Endodermal cell (in vitro differentiated cells): ENCODE measurements at regions not wholly inside any gene's neighbourhood (a gene's known extent, or its start where the extent isn't known, plus 50 kb on each side); places are given as distances from the start of the nearest gene placed in this dataset.
"Not testable (repeated sequence)": the region's sequence is repeated elsewhere in the genome, so short reads cannot be mapped to it uniquely, and the experiment has no call there.

Experiments
- DNase-seq: peaks from one replicate; pipeline ENCODE4 v3.0.0-alpha.2; 2017
- H3K27ac ChIP-seq: 2 replicates; pipeline ENCODE4 v1.5.1; 2013; ENCODE audit warnings: mild to moderate bottlenecking, low read depth, low read length, moderate library complexity
- H3K27me3 ChIP-seq: 2 replicates; pipeline ENCODE4 v1.6.1; 2013; ENCODE audit warnings: mild to moderate bottlenecking, low read length, moderate library complexity; ENCODE audit not compliant: insufficient read depth, control insufficient read depth, poor library complexity, severe bottlenecking
- H3K36me3 ChIP-seq: 2 replicates; pipeline ENCODE4 v1.7.0; 2013; ENCODE audit warnings: mild to moderate bottlenecking, low read length, moderate library complexity; ENCODE audit not compliant: control insufficient read depth, insufficient read depth
- H3K4me1 ChIP-seq: one replicate; pipeline ENCODE4 v1.7.0; 2013; ENCODE audit warnings: low read length; ENCODE audit not compliant: control insufficient read depth, insufficient read depth
- H3K4me3 ChIP-seq: 2 replicates; pipeline ENCODE4 v1.5.1; 2013; ENCODE audit warnings: mild to moderate bottlenecking, low read length, moderate library complexity
- H3K9ac ChIP-seq: 2 replicates; pipeline ENCODE4 v1.6.1; 2013; ENCODE audit warnings: mild to moderate bottlenecking, low read length, moderate library complexity; ENCODE audit not compliant: poor library complexity, severe bottlenecking; ENCODE audit errors: extremely low read depth
- H3K9me3 ChIP-seq: 2 replicates; pipeline ENCODE4 v1.6.1; 2013; ENCODE audit warnings: mild to moderate bottlenecking, low read length, moderate library complexity; ENCODE audit not compliant: control insufficient read depth
- H3K27ac Mint-ChIP-seq: 2 replicates; pipeline ENCODE4 v1.8.0; 2020; ENCODE audit warnings: mixed read lengths
- H3K27me3 Mint-ChIP-seq: 2 replicates; pipeline ENCODE4 v1.8.0; 2021; ENCODE audit warnings: mild to moderate bottlenecking, mixed read lengths; ENCODE audit not compliant: insufficient read depth
- H3K36me3 Mint-ChIP-seq: 2 replicates; pipeline ENCODE4 v1.8.0; 2020; ENCODE audit warnings: low read depth, mixed read lengths
- H3K4me1 Mint-ChIP-seq: 2 replicates; pipeline ENCODE4 v1.8.0; 2020; ENCODE audit warnings: mixed read lengths
- H3K4me3 Mint-ChIP-seq: 2 replicates; pipeline ENCODE4 v1.8.0; 2020; ENCODE audit warnings: mild to moderate bottlenecking, moderate library complexity, mixed read lengths
- H3K9me3 Mint-ChIP-seq: 2 replicates; pipeline ENCODE4 v1.8.0; 2020; ENCODE audit warnings: mild to moderate bottlenecking, mixed read lengths
- WGBS, 2 experiments: methylation state at CpG; one replicate each; pipeline versions ENCODE4 v1.1.5 to v1.1.7; 2013; ENCODE audit warnings: missing lambda C conversion rate in 2 of 2, mixed read lengths in 1 of 2; ENCODE audit not compliant: insufficient coverage in 1 of 2, insufficient read length in 1 of 2; 5-methylcytosine and 5-hydroxymethylcytosine counted together
- TF ChIP-seq, protein P1 (sequence below): fragments of 200-600 bp; sonication (generic); conservative IDR thresholded peaks from 2 replicates; pipeline ENCODE4 v1.5.0; 2021; ENCODE audit warnings: antibody characterized with exemption, mild to moderate bottlenecking

DNA sequence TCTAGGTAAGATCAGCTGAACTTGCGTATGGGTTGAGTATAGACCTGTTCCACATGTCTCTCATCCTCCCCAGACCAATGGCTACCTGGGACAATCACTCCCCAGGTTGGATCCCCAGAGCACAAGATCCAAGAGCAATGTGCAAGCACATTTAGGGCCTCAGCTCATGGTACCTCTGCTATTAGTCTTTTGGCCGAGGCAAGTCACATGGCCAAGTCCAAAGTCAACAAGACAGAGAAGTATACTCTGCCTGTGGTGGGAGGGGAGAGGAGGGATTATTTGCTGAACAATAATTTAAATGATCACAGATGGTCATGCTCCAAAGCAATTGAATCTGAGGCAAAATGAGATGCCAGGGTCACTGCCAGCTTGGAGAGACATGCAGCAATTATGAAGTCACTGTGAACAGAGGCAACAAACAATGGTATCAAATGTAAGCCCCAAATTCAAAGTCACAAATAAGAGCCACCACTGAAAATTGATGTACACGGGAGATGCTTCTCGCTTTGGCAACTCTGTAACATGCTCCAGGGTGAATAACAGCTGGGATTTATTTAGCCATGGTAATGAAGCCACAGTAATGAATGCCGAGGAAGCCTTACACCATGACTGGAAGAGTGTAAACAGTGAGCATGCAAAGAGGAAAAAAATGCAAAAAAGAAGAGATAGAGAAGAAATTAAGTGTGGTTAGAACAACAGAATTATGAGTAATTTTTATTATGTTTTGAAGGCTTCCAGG lies 149.1 kb downstream of the ZNF281 start:
- Mint-ChIP-seq H3K27ac (no peak overlapping the region), H3K9me3 (no peaks in the 10 kb centered on the region), H3K27me3 (no peaks in the 10 kb centered on the region), H3K4me3 (no peak overlapping the region), H3K4me1 (peaks cover 3% of the 10 kb centered on the region), H3K36me3 (no peaks in the 10 kb centered on the region)
- no peak for DNase-seq
- no peaks in the 10 kb centered on the region for H3K4me1 ChIP-seq
- H3K36me3 ChIP-seq, result no peaks in the 10 kb centered on the region
- H3K4me3 ChIP-seq, result no peak overlapping the region
- WGBS, 2 experiments, result 94 to 97% methylated on average over 5 of the region's 5 CpGs
- H3K9me3 ChIP-seq, result no peaks in the 10 kb centered on the region
- no peak overlapping the region for H3K27ac ChIP-seq
- H3K27me3 ChIP-seq, result no peaks in the 10 kb centered on the region
- TF ChIP-seq, protein P1, sequence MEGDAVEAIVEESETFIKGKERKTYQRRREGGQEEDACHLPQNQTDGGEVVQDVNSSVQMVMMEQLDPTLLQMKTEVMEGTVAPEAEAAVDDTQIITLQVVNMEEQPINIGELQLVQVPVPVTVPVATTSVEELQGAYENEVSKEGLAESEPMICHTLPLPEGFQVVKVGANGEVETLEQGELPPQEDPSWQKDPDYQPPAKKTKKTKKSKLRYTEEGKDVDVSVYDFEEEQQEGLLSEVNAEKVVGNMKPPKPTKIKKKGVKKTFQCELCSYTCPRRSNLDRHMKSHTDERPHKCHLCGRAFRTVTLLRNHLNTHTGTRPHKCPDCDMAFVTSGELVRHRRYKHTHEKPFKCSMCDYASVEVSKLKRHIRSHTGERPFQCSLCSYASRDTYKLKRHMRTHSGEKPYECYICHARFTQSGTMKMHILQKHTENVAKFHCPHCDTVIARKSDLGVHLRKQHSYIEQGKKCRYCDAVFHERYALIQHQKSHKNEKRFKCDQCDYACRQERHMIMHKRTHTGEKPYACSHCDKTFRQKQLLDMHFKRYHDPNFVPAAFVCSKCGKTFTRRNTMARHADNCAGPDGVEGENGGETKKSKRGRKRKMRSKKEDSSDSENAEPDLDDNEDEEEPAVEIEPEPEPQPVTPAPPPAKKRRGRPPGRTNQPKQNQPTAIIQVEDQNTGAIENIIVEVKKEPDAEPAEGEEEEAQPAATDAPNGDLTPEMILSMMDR, result no peak
- no peak overlapping the region for H3K9ac ChIP-seq

DNA sequence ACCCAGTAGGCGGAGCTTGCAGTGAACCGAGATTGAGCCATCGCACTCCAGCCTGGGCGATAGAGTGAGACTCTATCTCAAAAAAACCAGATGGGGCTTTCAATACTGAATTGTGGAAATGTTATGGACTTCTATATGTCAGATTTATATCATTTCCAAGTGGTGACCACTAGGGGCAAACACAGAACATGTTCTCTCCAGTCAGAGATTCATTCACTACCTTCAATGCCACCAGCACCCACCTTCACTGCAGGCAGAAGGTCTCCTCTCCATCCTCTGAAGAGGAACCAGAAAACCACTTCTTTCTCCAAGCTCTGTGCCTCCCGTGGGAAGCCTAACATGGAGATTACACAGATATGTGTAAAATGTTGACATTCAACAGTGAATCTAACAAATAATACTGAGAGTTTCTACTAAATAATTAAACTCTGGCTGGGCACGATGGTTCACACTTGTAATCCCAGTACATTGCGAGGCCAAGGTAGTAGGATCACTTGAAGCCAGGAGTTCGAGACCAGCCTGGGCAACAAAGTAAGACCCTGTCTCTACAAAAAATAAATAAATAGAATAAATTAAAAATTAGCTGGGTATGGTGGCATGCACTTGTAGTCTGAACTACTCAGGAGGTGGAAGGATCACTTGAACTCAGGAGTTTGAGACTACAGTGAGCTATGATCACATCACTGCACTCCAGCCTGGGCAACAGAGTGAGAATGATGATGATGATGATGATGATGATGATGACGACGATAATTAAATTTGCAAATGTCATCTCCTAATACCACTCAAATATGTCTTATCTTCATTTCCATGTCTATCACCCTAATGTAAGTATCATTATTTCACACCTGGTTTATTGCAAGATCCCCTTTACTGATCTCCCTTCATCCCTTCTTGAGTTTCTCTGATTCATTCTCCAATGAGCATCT lies 151.1 kb downstream of the ZNF281 start:
- Mint-ChIP-seq H3K27me3 (peaks cover 2% of the 10 kb centered on the region), H3K4me1 (peaks cover 3% of the 10 kb centered on the region), H3K27ac (no peak overlapping the region), H3K36me3 (no peaks in the 10 kb centered on the region), H3K9me3 (no peaks in the 10 kb centered on the region), H3K4me3 (no peak overlapping the region)
- Histone ChIP-seq H3K27me3 (no peaks in the 10 kb centered on the region), H3K9me3 (no peaks in the 10 kb centered on the region), H3K36me3 (no peaks in the 10 kb centered on the region), H3K9ac (no peak overlapping the region), H3K4me1 (no peaks in the 10 kb centered on the region), H3K27ac (no peak overlapping the region), H3K4me3 (no peak overlapping the region)
- WGBS, 2 experiments, result 94 to 96% methylated on average over 5 to 10 of the region's 10 CpGs
- TF ChIP-seq, protein P1, result peak; percentile 73
- DNase-seq, result no peak

DNA sequence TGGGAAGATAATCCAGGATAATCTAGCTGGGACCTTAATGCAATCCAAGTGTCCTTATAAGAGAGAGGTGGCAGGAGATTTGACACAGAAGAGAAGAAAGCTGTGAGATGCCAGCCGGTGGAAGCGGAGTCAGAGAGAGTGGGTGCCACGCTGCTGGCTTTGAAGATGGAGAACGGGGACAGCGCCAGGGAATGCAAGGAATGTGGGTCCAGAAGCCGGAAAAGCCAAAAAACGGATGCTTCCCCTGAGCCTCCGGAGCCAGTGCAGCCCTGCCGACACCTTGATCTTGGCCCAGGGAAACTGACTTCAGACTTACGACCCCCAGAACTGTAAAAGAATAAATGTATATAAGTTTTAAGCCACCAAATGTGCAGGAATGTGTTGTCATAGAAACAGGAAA lies 152.6 kb downstream of the ZNF281 start:
- peaks cover 3% of the 10 kb centered on the region for H3K4me1 Mint-ChIP-seq
- Histone ChIP-seq H3K27ac (no peak overlapping the region), H3K4me1 (no peaks in the 10 kb centered on the region), H3K9me3 (no peaks in the 10 kb centered on the region), H3K9ac (no peak overlapping the region), H3K27me3 (no peaks in the 10 kb centered on the region), H3K36me3 (no peaks in the 10 kb centered on the region), H3K4me3 (no peak overlapping the region)
- TF ChIP-seq, protein P1, result no peak
- no peak overlapping the region for H3K4me3 Mint-ChIP-seq
- WGBS, 2 experiments, result 91 to 95% methylated on average over 4 to 10 of the region's 10 CpGs
- no peaks in the 10 kb centered on the region for H3K9me3 Mint-ChIP-seq
- peaks cover 2% of the 10 kb centered on the region for H3K27me3 Mint-ChIP-seq
- DNase-seq, result no peak
- no peak overlapping the region for H3K27ac Mint-ChIP-seq
- no peaks in the 10 kb centered on the region for H3K36me3 Mint-ChIP-seq

DNA sequence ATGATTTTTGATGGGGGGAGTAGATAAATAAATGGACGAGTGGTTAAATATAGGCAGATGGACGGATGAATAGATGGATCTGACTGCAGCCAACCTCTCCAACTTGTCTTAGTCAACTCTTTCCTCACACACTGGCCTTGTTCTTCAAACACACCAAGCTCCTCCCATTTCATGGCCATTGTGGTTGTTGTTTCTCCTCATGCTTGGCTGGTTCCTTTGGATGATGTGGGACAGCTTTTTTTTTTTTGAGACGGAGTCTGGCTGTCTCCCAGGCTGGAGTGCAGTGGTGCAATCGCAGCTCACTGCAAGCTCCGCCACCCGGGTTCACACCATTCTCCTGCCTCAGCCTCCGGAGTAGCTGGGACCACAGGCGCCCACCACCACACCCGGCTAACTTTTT lies 155.2 kb downstream of the ZNF281 start:
- WGBS, 2 experiments, result 94 to 95% methylated on average over 3 to 9 of the region's 9 CpGs
- not testable (repeated sequence) for H3K4me3 ChIP-seq, H3K4me1 Mint-ChIP-seq, H3K27ac Mint-ChIP-seq, H3K36me3 Mint-ChIP-seq, H3K27me3 ChIP-seq, H3K27ac ChIP-seq, DNase-seq, H3K4me3 Mint-ChIP-seq, H3K4me1 ChIP-seq, H3K27me3 Mint-ChIP-seq, H3K9ac ChIP-seq, H3K9me3 Mint-ChIP-seq, H3K9me3 ChIP-seq, H3K36me3 ChIP-seq
